GDM1 (cell line): ENCODE measurements at regions not wholly inside any gene's neighbourhood (a gene's known extent, or its start where the extent isn't known, plus 50 kb on each side); places are given as distances from the start of the nearest gene placed in this dataset.

Source experiments
- DNase-seq: peaks from one replicate; lab custom pipeline; 2025; lab: John Stamatoyannopoulos, UW

- DNase-seq: no peak
Observed at GRCh38 chr12:60042835-60043234, 447.0 kb downstream of the SLC16A7 start.

- no peak for DNase-seq
Observed at GRCh38 chr12:60043236-60043635, 447.4 kb downstream of the SLC16A7 start.

DNA sequence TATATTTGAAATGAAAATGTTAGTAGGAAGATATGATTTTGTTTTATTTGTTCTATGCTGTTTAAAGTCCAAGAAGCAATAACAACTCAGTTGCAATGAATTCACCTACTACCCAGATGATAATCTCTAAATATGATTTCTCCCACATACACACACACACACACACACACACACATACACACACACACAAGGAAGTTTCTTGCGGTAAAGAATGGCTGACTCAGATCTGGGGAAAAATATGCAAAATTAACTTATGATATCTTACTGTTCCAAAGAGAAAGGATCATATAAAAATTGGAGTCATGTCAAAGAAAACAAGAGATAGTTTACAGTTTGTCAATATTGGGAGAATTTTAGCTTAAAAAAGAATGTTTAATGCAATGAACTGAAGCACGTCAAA lies 456.7 kb downstream of the SLC16A7 start:
- no peak for DNase-seq

DNA sequence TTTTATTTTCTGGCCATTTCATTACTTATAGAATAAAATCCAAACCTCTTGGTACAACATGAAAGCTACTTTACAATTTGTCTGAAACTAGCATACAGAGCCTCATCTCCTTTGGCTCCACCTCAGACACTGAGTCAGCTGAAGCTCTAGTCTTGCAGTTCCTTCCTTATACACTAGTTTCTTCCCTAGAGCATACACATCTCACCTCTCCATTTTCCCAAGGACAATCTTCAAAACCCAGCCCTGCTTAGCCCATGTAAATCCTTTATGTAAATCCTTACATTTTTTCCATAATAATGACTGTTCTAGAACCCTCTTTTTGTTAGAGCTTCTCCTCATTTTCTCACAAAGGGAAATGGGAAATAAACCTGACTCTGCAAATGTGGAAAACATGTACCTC lies 463.4 kb downstream of the SLC16A7 start:
- DNase-seq: no peak

- no peak for DNase-seq
Observed at GRCh38 chr12:60066655-60067054, 470.8 kb downstream of the SLC16A7 start.

- no peak for DNase-seq
Observed at GRCh38 chr12:60070552-60070951, 474.7 kb downstream of the SLC16A7 start.

DNA sequence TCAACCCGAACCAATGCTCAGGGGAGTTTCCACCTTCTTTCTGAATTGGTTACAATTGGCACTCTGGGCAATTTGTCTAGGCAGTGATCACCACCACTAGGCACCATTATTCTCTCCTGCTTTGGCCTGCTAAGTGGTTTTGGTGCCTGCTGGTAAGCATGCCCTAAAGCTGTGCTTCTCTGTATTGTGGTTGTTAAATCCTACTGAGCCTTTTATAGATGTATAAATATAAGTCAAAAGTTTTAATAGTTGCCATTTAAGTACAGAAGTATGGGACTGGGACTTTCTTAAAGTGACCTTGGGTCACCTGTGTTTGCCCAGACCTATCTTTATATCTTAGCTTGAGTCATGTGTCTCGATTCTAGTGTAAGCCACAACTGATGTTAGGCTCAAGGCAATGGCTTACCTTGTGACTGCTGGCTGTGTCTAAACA lies 475.9 kb downstream of the SLC16A7 start:
- DNase-seq: no peak

DNA sequence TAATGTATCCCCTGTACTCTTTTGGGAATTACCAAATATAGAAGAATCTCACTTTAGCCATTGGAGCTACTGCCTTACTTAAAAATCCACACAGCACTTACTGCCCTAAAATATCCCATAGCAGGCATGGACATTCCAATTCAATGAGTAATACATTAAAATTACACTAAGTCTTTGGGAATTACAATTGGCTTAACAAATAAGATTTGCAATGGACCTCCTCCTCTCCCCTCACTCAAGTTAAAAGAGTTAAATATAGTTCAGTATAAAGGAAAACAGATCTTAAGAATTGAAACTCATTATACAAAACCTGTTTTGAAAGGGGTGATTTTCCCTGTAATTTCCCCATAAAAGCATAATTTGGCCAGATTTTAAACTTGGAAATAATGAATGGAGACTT lies 477.1 kb downstream of the SLC16A7 start:
- DNase-seq: no peak

DNA sequence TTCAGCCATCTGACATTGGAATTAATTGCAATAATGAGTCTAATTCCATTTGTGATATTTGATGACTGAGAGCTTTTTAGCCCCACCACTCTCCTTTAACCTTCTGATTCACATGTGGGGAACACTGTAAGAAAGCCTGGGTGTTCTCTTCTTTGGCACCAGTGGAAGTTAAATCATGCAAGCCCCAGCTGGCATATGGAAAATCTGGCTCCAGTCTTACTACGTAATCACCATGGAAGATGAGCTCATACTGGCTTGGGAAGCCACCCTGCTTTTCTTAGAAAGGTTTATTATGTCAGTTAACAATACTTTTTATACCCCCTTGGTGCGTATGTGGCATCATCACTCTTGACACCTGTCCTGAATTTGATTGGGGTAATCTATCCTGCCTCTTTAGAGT lies 479.3 kb downstream of the SLC16A7 start:
- no peak for DNase-seq

GRCh38 chr12:60078026-60078425 lies 482.2 kb downstream of the SLC16A7 start:
- no peak for DNase-seq

GRCh38 chr12:60093428-60093827 lies 497.6 kb downstream of the SLC16A7 start:
- no peak for DNase-seq

DNA sequence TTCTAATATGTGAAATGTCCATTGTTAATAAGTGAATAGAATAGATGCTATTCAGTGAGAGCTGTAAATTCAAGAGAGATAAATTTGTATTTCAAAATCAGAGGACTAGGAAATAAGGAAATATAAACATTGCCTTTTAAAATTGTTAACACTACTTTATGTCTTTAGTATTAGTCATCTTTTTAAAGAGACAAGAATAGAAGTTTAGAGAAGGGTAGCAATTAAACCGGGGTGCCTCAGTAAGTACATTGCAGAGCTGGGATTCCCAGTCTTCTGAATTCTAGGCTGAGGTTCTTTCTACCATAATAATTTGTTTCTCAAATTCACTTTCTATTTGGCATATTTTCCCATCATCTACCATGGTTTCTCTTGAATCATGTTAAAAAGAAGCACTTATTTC lies 498.6 kb downstream of the SLC16A7 start:
- no peak for DNase-seq

DNA sequence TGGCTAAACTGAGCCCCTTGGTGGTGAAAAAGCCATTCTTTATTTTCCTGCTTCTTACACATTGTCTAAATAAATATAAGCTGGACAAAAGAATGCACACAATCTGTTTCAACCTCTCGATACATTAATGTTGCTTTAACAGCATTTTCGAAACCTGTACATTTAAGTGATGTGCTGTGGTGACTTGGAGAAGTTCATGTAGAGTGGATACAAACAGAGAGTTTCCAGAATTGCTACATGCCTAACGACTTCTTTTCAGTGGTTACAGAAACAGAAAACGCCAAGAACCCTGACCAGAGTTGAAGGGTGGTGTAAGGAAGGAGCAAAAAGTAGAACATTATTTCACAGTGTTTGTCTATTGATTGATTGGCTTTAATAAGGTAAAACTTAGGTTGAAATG lies 500.9 kb downstream of the SLC16A7 start:
- no peak for DNase-seq

DNA sequence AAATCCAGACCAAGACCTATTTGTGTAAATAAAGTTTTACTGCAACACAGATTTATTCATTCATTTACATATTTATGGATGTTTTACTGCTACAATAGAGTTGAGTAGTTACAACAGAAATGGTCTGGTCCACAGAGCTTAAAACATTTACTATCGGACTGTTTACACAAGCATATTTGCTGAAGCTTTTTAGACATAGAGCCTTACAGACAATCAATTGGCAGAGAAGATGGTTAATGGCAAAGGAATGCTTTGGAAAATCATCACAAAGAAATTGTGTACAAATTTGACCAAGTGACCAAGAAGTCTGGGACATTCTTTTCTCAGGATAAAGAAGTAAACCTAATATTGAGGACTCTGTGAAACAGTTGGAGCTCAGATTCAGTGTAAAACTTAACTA lies 504.3 kb downstream of the SLC16A7 start:
- no peak for DNase-seq

DNA sequence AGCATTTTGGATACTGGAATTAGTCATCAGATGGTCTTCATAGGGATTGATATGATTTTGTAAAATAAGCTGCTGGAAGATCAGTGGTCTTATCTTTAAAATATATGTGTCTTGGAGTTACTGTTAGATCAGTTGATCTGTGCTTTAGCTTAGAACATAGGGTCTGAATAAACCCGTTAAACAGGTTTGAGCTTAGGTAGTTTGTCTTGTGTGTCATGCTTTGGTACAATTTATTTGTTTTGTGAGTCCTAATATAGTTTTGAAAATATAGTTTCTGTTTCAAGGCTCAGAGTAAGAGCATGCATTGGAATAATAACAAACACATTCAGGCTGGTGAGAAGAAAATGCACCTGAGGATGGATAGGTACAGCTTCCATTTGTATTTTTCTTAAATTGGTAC lies 505.0 kb downstream of the SLC16A7 start:
- DNase-seq: no peak

DNA sequence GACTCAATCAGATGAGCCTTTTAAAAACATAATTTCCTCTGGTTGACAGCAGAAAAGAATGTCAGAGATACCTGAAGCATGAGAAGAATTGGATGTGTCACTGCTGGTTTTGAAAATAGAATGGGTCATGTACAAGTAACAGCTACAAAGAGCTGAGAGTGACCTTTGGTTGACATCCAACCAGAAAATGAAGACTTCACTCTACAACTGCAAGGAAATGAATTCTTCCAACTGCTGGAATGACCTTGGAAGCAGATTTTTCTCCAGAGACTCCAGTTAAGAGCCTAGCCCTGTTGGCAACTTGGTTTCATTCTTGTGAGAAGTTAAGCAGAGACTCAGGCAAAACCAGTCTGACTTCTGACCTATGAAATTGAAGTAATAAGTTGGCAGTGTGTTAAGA lies 505.9 kb downstream of the SLC16A7 start:
- no peak for DNase-seq

DNA sequence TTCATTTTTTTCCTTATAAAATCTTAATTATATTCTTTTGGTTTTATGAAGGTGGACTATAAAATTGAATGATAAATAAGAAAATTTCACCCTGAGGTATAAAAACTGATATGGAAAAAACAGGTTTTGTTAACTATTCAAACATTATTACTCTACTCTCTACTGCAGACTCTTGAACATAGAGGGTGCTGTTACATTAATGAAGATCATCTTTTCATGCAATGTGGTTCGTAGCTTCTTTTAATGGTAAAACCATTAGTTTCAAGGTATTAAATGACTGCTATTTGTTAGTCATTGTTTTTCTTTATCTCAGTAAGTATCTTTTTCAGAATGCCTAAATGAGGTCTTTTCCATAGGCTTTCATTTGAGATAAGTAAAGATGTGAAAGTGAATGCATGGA lies 510.4 kb downstream of the SLC16A7 start:
- no peak for DNase-seq

GRCh38 chr12:60107992-60108391 lies 512.2 kb downstream of the SLC16A7 start:
- DNase-seq: no peak

- no peak for DNase-seq
Observed at GRCh38 chr12:60112063-60112462, 516.2 kb downstream of the SLC16A7 start.

GRCh38 chr12:60112763-60113162 lies 516.9 kb downstream of the SLC16A7 start:
- DNase-seq: no peak

DNA sequence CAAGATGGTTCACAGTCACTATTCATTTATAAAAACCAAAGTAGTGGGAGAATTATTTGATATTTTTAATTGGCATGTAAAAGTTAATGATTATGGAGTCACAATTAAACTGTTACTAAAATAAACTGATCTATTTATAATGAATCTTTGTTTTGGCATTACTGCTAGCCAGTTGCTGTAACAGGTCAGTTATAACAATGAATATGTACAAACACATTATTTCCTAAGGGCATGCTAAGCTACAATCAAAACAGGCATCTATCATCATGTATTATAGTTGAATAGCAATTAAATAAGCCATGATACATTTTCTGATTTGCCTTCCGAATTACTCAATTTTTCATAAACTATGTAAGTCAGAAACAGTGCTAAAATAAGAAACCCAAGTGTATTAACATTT lies 518.3 kb downstream of the SLC16A7 start:
- no peak for DNase-seq

GRCh38 chr12:60119327-60119726 lies 523.5 kb downstream of the SLC16A7 start:
- no peak for DNase-seq

GRCh38 chr12:60120199-60120598 lies 524.4 kb downstream of the SLC16A7 start:
- DNase-seq: no peak

GRCh38 chr12:60123557-60123956 lies 527.7 kb downstream of the SLC16A7 start:
- no peak for DNase-seq

DNA sequence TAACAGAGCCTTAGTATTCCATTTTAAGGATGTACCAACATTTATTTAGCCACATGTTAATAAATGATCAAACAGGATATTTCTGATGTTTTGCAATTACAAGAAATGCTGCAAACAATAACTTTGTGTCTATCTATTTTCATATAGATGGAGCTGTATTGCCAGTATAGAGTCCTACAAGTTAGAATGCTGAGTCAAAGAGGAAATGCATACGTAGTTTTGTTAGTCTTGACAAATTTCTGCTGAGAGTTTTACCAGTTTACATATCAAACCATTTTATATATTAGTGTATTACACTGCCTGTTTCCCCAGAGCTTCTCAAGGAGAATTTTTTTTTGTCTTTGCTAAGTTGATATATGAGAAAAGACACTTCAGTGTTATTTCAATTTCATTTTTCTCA lies 541.7 kb downstream of the SLC16A7 start:
- no peak for DNase-seq
